PFSK-1 (cell line): ENCODE measurements at regions not wholly inside any gene's neighbourhood (a gene's known extent, or its start where the extent isn't known, plus 50 kb on each side); places are given as distances from the start of the nearest gene placed in this dataset.

Source experiments
- FOXP2 ChIP-seq: optimal IDR thresholded peaks from 2 replicates; pipeline ENCODE3; 2011; ENCODE audit warnings: borderline replicate concordance, control low read depth, inconsistent platforms; ENCODE audit not compliant: insufficient read depth; ENCODE audit errors: extremely low read length, extremely low read depth
- POLR2AphosphoS5 ChIP-seq: IDR thresholded peaks from 2 replicates; pipeline ENCODE4 v1.6.1; 2012; ENCODE audit warnings: low read depth, mild to moderate bottlenecking, control low read depth, low read length, moderate library complexity
- REST ChIP-seq, 2 experiments: IDR thresholded peaks; 2 replicates each; pipeline versions ENCODE4 v1.6.1 to v1.8.0; 2011 to 2012; ENCODE audit warnings: low read depth in 2 of 2, low read length in 2 of 2, control low read depth in 1 of 2, inconsistent platforms in 1 of 2, mild to moderate bottlenecking in 1 of 2, moderate library complexity in 1 of 2; ENCODE audit not compliant: insufficient read depth in 1 of 2
- SIN3A ChIP-seq: IDR thresholded peaks from 2 replicates; pipeline ENCODE4 v1.6.1; 2012; ENCODE audit warnings: mild to moderate bottlenecking, low read length, moderate library complexity, borderline replicate concordance; ENCODE audit not compliant: insufficient read depth
- TAF1 ChIP-seq: IDR thresholded peaks from 2 replicates; pipeline ENCODE4 v1.6.1; 2012; ENCODE audit warnings: low read length, control low read depth, borderline replicate concordance; ENCODE audit not compliant: insufficient read depth

- no peak for TF ChIP-seq TAF1
- TF ChIP-seq POLR2AphosphoS5 = no peak
- TF ChIP-seq SIN3A = no peak
- no peak for TF ChIP-seq REST (IDR thresholded peaks at IDR 0.05; ENCODE audit: insufficient read depth in 1 of 2, low read depth in 2 of 2, low read length in 2 of 2)
- TF ChIP-seq FOXP2 = no peak
These were observed 1419.0 kb downstream of the TBC1D22A start for GRCh38 chr22:48181263-48181955.

GRCh38 chr22:48180631-48181030 is 1418.2 kb downstream of the TBC1D22A start:
- no peak for TF ChIP-seq FOXP2
- no peak for TF ChIP-seq POLR2AphosphoS5
- TF ChIP-seq TAF1 = no peak
- no peak for TF ChIP-seq SIN3A
- TF ChIP-seq REST (IDR thresholded peaks at IDR 0.05; ENCODE audit: insufficient read depth in 1 of 2, low read depth in 2 of 2, low read length in 2 of 2) = no peak

- TF ChIP-seq POLR2AphosphoS5 (no peak), REST (IDR thresholded peaks at IDR 0.05; ENCODE audit: insufficient read depth in 1 of 2, low read depth in 2 of 2, low read length in 2 of 2) (no peak), TAF1 (no peak), SIN3A (no peak), FOXP2 (no peak)
These were observed 1417.4 kb downstream of the TBC1D22A start for GRCh38 chr22:48179571-48180546.

GRCh38 chr22:48178536-48178935 is 1416.1 kb downstream of the TBC1D22A start:
- TF ChIP-seq POLR2AphosphoS5 (no peak), SIN3A (no peak), FOXP2 (no peak), TAF1 (no peak), REST (IDR thresholded peaks at IDR 0.05; ENCODE audit: insufficient read depth in 1 of 2, low read depth in 2 of 2, low read length in 2 of 2) (no peak)
